Mesendoderm (in vitro differentiated cells): ENCODE measurements at regions not wholly inside any gene's neighbourhood (a gene's known extent, or its start where the extent isn't known, plus 50 kb on each side); places are given as distances from the start of the nearest gene placed in this dataset.

ENCODE experiments used
- DNase-seq: peaks from one replicate; pipeline ENCODE4 v3.0.0; 2013
- H2AK5ac ChIP-seq: 2 replicates; pipeline ENCODE4 v1.6.1; 2013; ENCODE audit warnings: low read length, inconsistent platforms
- H2BK120ac ChIP-seq: 2 replicates; pipeline ENCODE4 v1.6.1; 2013; ENCODE audit warnings: low read depth, mild to moderate bottlenecking, low read length, moderate library complexity, mixed read lengths
- H2BK15ac ChIP-seq: replicated peaks from 2 replicates; pipeline ENCODE4 v1.6.1; 2013; ENCODE audit warnings: low read depth, mild to moderate bottlenecking, moderate library complexity
- H2BK5ac ChIP-seq: 2 replicates; pipeline ENCODE4 v1.6.1; 2013; ENCODE audit warnings: low read length, inconsistent platforms
- H3K18ac ChIP-seq: 2 replicates; pipeline ENCODE4 v1.6.1; 2013; ENCODE audit warnings: mild to moderate bottlenecking, low read length, mixed read lengths
- H3K23ac ChIP-seq: one replicate; pipeline ENCODE4 v1.6.1; 2013; ENCODE audit warnings: low read length
- H3K27ac ChIP-seq: 2 replicates; pipeline ENCODE4 v1.5.1; 2013; ENCODE audit warnings: low read depth, mild to moderate bottlenecking, inconsistent platforms, low read length, moderate library complexity
- H3K27me3 ChIP-seq: 2 replicates; pipeline ENCODE4 v1.6.1; 2013; ENCODE audit warnings: low read length, control low read depth, mild to moderate bottlenecking, inconsistent platforms; ENCODE audit not compliant: insufficient read depth, poor library complexity
- H3K36me3 ChIP-seq: 2 replicates; pipeline ENCODE4 v1.6.1; 2013; ENCODE audit warnings: low read length, inconsistent platforms; ENCODE audit not compliant: control insufficient read depth, insufficient read depth
- H3K4ac ChIP-seq: one replicate; pipeline ENCODE4 v1.6.1; 2013; ENCODE audit warnings: low read depth, mild to moderate bottlenecking, low read length, moderate library complexity
- H3K4me1 ChIP-seq: 2 replicates; pipeline ENCODE4 v1.6.1; 2013; ENCODE audit warnings: low read depth, low read length, inconsistent platforms; ENCODE audit not compliant: control insufficient read depth
- H3K4me2 ChIP-seq: 2 replicates; pipeline ENCODE4 v1.6.1; 2013; ENCODE audit warnings: low read length
- H3K4me3 ChIP-seq: 2 replicates; pipeline ENCODE4 v1.5.1; 2013; ENCODE audit warnings: mild to moderate bottlenecking, low read length
- H3K56ac ChIP-seq: one replicate; pipeline ENCODE4 v1.6.1; 2013; ENCODE audit warnings: low read length
- H3K79me1 ChIP-seq: 2 replicates; pipeline ENCODE4 v1.6.1; 2013; ENCODE audit warnings: low read length, inconsistent platforms
- H3K79me2 ChIP-seq: 2 replicates; pipeline ENCODE4 v1.6.1; 2013; ENCODE audit warnings: mild to moderate bottlenecking, low read length; ENCODE audit not compliant: control insufficient read depth, insufficient read depth
- H3K9ac ChIP-seq: 2 replicates; pipeline ENCODE4 v1.6.1; 2013; ENCODE audit warnings: low read length, inconsistent platforms
- H4K5ac ChIP-seq: one replicate; pipeline ENCODE4 v1.6.1; 2013; ENCODE audit warnings: low read length
- H4K8ac ChIP-seq: one replicate; pipeline ENCODE4 v1.6.1; 2013; ENCODE audit warnings: low read depth, mild to moderate bottlenecking, control low read depth, low read length, moderate library complexity
- WGBS: extraction: QIAGEN DNeasy Blood & Tissue Kit; methylation state at CpG from one replicate; pipeline ENCODE4 v1.1.7; 2013; ENCODE audit warnings: low lambda C conversion rate, missing lambda C conversion rate; ENCODE audit not compliant: insufficient coverage; ENCODE audit errors: extremely low coverage; 5-methylcytosine and 5-hydroxymethylcytosine counted together

GRCh38 chr13:29906432-29907011 lies 56.1 kb upstream of the UBL3 start:
- H3K9ac ChIP-seq: no peak overlapping the region
- no peak overlapping the region for H2BK120ac ChIP-seq
- H3K27ac ChIP-seq: no peak overlapping the region
- no peaks in the 10 kb centered on the region for H3K79me1 ChIP-seq
- H4K8ac ChIP-seq: no peak overlapping the region
- H2BK5ac ChIP-seq: no peak overlapping the region
- DNase-seq: no peak
- H3K18ac ChIP-seq: no peak overlapping the region
- H3K79me2 ChIP-seq: no peaks in the 10 kb centered on the region
- peaks cover 2% of the 10 kb centered on the region for H3K4me1 ChIP-seq
- no peak overlapping the region for H3K4me3 ChIP-seq
- no peak overlapping the region for H2BK15ac ChIP-seq
- H2AK5ac ChIP-seq: no peak overlapping the region
- H3K4me2 ChIP-seq: no peak overlapping the region
- no peaks in the 10 kb centered on the region for H3K36me3 ChIP-seq
- no peak overlapping the region for H3K56ac ChIP-seq
- no peak overlapping the region for H3K4ac ChIP-seq
- H3K23ac ChIP-seq: no peak overlapping the region
- no peak overlapping the region for H4K5ac ChIP-seq
- no peaks in the 10 kb centered on the region for H3K27me3 ChIP-seq
- no CpG with 5 or more reads among the region's 6 CpGs for WGBS

- peaks cover 2% of the 10 kb centered on the region for H3K4me1 ChIP-seq
- H2BK5ac ChIP-seq: no peak overlapping the region
- no peak overlapping the region for H2BK120ac ChIP-seq
- DNase-seq: no peak
- H3K9ac ChIP-seq: no peak overlapping the region
- H3K27me3 ChIP-seq: no peaks in the 10 kb centered on the region
- no peak overlapping the region for H3K4ac ChIP-seq
- H3K27ac ChIP-seq: no peak overlapping the region
- no peak overlapping the region for H3K18ac ChIP-seq
- H3K79me1 ChIP-seq: no peaks in the 10 kb centered on the region
- H4K8ac ChIP-seq: no peak overlapping the region
- no peak overlapping the region for H3K4me2 ChIP-seq
- H3K23ac ChIP-seq: no peak overlapping the region
- H3K36me3 ChIP-seq: no peaks in the 10 kb centered on the region
- no peak overlapping the region for H3K56ac ChIP-seq
- no peak overlapping the region for H3K4me3 ChIP-seq
- no peaks in the 10 kb centered on the region for H3K79me2 ChIP-seq
- no CpG with 5 or more reads among the region's 3 CpGs for WGBS
- no peak overlapping the region for H2AK5ac ChIP-seq
- no peak overlapping the region for H2BK15ac ChIP-seq
- no peak overlapping the region for H4K5ac ChIP-seq
Measured at GRCh38 chr13:29905845-29906244, 55.4 kb upstream of the UBL3 start.

DNA sequence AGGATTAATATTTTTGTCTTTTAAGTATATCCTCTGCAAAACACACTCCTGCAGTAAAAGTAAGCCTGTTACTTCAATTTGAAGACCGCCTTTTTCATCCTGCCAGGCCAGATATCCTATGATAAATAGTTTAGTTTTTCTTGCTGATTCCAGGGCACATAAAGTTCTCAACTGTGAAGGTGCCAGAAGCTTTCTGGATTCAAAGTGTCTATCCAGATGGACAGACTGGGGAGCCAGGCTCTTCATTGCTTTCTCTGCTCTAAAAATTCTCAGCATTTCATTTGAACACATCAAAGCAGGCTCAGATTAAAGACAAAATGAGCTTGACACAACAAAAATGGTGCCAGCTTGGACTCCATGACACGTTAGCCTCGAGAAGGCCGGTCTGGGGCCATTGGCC lies 53.6 kb upstream of the UBL3 start:
- H3K4me2 ChIP-seq: no peak overlapping the region
- no peak overlapping the region for H3K4ac ChIP-seq
- no peak overlapping the region for H2BK15ac ChIP-seq
- H3K27me3 ChIP-seq: no peaks in the 10 kb centered on the region
- no peak overlapping the region for H2BK5ac ChIP-seq
- H3K23ac ChIP-seq: no peak overlapping the region
- no peak overlapping the region for H3K27ac ChIP-seq
- WGBS: no CpG with 5 or more reads among the region's 4 CpGs
- DNase-seq: no peak
- H2AK5ac ChIP-seq: no peak overlapping the region
- no peak overlapping the region for H3K4me3 ChIP-seq
- no peaks in the 10 kb centered on the region for H3K79me2 ChIP-seq
- no peak overlapping the region for H3K56ac ChIP-seq
- no peak overlapping the region for H4K5ac ChIP-seq
- H3K79me1 ChIP-seq: no peaks in the 10 kb centered on the region
- H2BK120ac ChIP-seq: no peak overlapping the region
- no peak overlapping the region for H3K18ac ChIP-seq
- no peaks in the 10 kb centered on the region for H3K36me3 ChIP-seq
- no peak overlapping the region for H4K8ac ChIP-seq
- peaks cover 2% of the 10 kb centered on the region for H3K4me1 ChIP-seq
- H3K9ac ChIP-seq: no peak overlapping the region

- Histone ChIP-seq H2BK120ac (no peak overlapping the region), H3K4ac (no peak overlapping the region), H4K5ac (no peak overlapping the region), H3K4me1 (peaks cover 2% of the 10 kb centered on the region), H3K27me3 (no peaks in the 10 kb centered on the region), H4K8ac (no peak overlapping the region), H3K18ac (no peak overlapping the region), H3K79me2 (no peaks in the 10 kb centered on the region), H3K56ac (no peak overlapping the region), H3K36me3 (no peaks in the 10 kb centered on the region), H3K9ac (no peak overlapping the region), H3K4me2 (no peak overlapping the region), H3K4me3 (no peak overlapping the region), H2BK5ac (no peak overlapping the region), H3K23ac (no peak overlapping the region), H3K27ac (no peak overlapping the region), H2BK15ac (no peak overlapping the region), H2AK5ac (no peak overlapping the region), H3K79me1 (no peaks in the 10 kb centered on the region)
- WGBS: no CpG with 5 or more reads among the region's 3 CpGs
- DNase-seq: no peak
Measured at GRCh38 chr13:29903543-29903942, 53.1 kb upstream of the UBL3 start.

- H3K27ac ChIP-seq: no peak overlapping the region
- WGBS: 100% methylated on average over 1 of the region's 4 CpGs
Measured at GRCh38 chr13:29902632-29903305, 52.4 kb upstream of the UBL3 start.

More at GRCh38 chr13:29902632-29903305, 52.4 kb upstream of the UBL3 start:
- Histone ChIP-seq H3K36me3 (no peaks in the 10 kb centered on the region), H2BK5ac (no peak overlapping the region), H4K8ac (no peak overlapping the region), H3K79me1 (no peaks in the 10 kb centered on the region), H3K27me3 (no peaks in the 10 kb centered on the region), H3K4me2 (no peak overlapping the region), H3K56ac (no peak overlapping the region), H4K5ac (no peak overlapping the region), H2AK5ac (no peak overlapping the region), H3K79me2 (no peaks in the 10 kb centered on the region), H3K4me3 (no peak overlapping the region), H3K4me1 (peaks cover 2% of the 10 kb centered on the region), H2BK120ac (no peak overlapping the region), H2BK15ac (no peak overlapping the region), H3K9ac (no peak overlapping the region), H3K4ac (no peak overlapping the region), H3K18ac (no peak overlapping the region), H3K23ac (no peak overlapping the region)
- no peak for DNase-seq
